Stimulated activated CD8-positive, alpha-beta memory T cell treated with anti-CD3 and anti-CD28 coated beads, Interleukin-12 subunit alpha, Interleukin-12 subunit beta, amount 100 ng/mL, for 4 hours (primary cell): ENCODE measurements at regions not wholly inside any gene's neighbourhood (a gene's known extent, or its start where the extent isn't known, plus 50 kb on each side); places are given as distances from the start of the nearest gene placed in this dataset.
"Not testable (repeated sequence)": the region's sequence is repeated elsewhere in the genome, so short reads cannot be mapped to it uniquely, and the experiment has no call there.

Source experiments
- DNase-seq: peaks from one replicate; pipeline ENCODE4 v3.0.0-alpha.2; 2020; ENCODE audit warnings: low read depth

DNA sequence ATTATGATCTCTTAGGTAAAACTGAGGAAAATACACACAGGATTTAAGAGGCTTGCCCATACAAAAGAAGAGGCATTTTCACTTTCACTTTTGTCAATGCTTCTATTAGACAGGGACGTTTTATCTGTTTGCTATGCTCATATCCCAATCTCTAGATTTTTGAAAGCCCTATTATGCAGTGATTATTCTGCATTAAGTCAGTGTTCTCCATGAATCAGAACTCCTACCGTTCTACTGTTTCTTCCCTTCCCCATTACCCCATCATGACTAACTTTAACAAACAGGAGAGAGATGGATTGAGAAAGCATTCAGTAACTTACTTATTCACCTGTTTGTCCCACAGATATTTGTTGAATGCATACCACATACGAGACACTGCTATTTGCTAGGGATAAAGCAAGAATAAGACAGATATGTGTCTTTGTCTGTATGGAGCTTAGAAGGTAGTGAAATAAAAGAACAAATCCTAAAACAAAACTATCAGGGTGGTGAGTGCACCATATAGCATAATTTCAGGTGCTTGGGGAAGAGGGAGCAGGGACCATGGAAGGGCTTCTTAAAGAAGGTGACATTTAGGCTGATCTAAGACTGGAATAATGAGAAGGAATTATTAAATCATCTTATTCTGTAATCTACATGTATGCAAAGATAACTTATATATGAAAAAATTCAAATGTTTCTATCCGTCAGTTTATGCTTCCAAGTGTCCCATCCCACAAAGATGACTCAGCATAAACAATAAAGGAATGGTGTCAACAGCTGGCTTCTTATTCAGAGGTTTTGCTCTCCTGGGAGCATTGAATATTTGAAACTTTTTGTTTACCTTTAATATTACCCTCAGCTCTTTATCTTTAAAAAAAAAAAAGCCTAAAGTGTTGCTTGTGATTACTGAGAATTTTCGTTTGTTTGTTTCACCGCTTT is 328.1 kb downstream of the HINT1 start:
- DNase-seq, result no peak

DNA sequence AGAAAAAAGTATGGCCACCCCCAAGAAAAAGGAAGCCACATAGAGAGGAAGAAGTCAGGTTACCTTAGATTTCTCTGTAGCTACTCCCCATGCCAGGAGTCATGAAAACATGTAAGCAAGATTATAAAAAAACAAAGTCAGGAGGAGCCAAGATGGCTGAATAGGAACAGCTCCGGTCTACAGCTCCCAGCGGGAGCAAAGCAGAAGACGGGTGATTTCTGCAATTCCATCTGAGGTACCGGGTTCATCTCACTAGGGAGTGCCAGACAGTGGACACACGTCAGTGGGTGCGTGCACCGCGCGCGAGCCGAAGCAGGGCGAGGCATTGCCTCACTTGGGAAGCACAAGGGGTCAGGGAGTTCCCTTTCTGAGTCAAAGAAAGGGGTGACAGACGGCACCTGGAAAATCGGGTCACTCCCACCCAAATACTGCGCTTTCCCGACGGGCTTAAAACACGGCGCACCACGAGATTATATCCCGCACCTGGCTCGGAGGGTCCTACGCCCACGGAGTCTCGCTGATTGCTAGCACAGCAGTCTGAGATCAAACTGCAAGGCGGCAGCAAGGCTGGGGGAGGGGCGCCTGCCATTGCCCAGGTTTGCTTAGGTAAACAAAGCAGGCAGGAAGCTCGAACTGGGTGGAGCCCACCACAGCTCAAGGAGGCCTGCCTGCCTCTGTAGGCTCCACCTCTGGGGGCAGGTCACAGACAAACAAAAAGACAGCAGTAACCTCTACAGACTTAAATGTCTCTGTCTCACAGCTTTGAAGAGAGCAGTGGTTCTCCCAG is 347.3 kb downstream of the HINT1 start:
- not testable (repeated sequence) for DNase-seq

DNA sequence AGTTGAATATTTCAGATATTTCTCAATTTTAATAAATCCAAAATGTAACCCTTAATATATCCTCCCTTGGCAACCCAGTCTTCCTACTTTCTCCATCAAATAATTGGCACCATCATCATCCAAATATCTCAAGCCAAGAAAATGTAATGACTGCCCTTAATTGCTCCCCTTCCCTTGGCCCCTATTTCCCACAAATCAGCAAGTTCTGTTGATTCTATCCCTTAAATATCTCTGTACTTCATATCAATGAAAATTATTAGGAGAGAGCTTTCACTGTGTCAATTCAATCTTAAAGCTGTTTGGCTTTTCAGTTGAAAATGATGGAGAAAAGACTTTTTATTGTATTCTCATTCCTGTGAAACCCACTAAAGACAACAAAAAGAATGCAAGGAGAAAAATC is 349.8 kb downstream of the HINT1 start:
- DNase-seq, result no peak

DNA sequence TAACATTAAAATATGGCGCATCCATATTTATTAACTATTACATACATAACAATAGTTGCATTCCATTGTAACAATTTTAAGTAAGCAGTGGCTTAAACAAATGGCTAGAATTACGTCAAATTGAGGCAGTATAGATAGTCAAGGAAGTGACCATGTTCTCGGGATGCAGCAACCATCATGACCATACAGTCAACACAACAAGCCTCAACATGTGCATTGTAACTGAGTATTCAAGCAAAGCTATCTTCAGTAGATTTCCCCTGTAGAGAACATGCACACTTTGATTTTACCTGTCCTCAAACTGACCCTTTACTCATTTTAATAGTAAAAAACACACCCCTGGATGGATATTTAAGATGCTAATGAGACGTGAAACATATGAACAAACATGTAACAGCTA is 356.4 kb downstream of the HINT1 start:
- DNase-seq, result no peak

DNA sequence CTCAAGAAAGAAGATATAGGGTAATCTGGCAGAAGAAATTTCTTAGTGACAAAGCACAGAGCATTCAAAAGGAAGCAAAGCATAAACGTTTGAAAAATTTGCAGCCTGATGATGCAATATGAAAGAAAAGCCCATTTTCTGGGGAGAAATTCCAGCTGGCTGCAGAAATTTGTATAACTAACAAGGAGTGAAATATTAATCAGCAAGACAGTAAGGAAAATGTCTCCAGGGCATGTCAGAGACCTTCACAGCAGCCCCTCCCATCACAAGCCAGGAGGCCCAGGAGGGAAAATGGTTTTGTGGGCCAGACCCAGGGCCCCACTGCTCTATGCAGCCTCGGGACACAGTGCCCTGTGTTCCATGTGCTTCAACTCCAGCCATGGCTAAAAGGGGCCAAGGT is 359.4 kb downstream of the HINT1 start:
- DNase-seq, result no peak

DNA sequence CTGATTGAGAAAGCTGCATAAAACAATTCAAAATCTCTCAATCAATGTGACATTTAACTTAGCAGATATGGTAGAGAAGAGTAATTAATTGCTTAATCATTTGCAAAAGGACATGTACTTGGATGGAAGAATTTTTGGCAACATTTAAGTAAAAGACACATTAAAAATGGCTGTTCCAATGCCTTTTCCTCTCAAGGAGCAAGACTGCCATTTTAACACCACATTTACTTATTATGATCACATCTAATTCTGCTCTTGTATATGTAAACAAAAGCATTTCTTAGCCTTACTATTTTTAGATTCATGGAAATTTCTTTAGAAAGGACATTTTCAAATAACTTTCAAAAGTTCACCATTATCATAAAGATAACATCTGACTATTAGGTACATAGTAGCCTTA is 360.0 kb downstream of the HINT1 start:
- no peak for DNase-seq

DNA sequence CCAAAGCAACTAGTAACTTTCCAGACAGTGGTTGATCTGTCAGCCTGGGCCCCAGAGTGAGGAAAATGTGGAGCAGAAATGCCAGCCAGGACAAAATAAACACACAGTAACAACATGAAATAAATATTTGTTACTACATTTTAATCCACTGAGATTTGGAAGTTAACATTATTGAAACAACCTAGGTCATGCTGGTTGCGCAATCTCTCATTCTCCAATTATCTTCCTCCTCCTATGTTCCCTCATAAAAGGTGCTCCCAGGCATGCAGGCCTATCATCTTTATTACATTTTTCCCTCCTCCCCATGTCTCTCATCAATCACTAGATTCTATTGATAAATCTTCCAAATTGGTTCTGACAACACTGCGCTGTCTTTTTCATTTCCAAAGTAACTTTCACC is 363.1 kb downstream of the HINT1 start:
- no peak for DNase-seq

DNA sequence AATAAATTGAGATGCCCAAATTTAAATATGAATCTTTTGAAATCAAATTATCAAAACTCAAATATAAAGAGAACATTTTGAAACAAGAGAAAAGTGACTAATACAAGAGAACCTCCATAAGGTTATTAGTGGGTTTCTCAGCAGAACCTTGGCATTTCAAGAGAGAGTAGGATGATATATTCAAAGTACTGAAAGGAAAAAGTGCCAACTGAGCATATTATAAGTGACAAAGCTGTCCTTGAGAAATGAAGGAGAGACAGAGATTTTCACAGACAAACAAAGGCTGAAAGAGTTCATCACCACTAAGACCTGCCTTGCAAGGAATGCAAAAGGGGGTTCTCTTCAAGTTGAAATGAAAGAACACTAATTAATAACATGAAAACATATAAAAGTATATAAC is 366.0 kb downstream of the HINT1 start:
- no peak for DNase-seq

DNA sequence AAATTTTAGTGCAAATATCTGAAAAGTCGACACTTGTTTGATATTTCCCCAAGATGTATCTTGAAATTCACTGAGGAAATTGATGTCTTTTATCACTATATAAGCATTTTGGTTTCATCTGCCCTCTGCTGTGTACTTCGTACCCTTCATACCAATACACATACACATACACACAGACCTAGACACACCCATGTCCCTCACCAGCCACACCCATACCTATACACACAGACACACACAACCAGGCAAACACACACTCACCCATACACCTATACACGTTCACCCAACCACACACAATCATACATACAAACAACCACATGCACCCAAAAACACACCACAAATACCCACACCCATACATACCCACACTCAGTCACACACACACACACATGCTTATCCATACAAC is 367.8 kb downstream of the HINT1 start:
- DNase-seq, result no peak

DNA sequence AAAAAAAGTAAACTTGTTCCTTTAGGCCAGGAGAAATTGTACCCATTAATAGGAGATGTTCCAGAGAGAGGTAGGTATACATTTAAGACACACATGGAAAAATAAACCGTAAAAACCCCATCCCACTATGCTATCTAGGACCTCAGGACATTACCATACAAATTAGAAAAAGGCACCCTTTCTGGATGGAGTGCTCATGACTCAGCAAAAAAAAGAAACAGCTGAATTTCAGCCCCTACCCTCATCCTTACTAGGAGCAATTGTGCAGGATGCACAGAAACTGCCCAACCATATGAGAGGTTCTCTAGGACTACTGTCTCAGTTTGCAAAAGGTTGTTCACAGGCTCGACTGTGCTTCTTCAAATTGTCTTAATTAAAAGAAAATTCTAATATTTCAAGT is 368.2 kb downstream of the HINT1 start:
- DNase-seq, result no peak

DNA sequence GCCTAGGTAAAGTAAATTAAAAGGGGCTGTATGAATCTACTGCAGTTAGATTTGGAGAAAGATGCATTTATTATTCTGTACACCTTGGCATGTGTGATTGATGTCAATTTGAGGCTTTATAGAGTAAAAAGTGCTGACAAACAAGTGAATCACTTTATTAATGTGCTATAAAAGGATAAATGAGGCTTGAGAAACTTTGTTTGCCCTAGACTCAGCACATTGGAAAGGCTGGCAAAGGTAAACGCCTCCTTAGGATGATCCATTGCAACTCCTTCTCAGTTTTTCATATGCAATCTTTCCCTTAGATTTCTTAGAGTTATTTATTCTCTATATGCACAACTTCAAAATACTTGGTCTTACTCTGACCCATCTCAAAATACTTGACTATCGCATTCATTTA is 369.0 kb downstream of the HINT1 start:
- no peak for DNase-seq

DNA sequence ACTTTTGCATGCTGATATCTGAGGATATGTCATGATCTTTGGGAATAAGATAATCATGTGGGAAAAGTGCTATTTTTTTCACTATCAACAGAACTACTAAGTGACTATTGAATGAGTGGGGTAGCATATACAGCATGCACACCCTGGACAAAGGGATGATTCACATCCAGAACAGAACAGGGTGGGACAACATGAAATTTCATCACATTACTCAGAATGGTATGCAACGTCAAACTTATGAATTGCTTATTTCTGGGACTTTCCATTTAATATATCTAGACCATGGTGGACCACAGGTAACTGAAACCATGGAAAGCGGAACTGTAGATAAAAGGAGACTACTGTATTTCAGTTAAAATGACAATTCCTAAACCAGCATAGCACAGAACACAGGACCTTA is 370.0 kb downstream of the HINT1 start:
- DNase-seq, result no peak

DNA sequence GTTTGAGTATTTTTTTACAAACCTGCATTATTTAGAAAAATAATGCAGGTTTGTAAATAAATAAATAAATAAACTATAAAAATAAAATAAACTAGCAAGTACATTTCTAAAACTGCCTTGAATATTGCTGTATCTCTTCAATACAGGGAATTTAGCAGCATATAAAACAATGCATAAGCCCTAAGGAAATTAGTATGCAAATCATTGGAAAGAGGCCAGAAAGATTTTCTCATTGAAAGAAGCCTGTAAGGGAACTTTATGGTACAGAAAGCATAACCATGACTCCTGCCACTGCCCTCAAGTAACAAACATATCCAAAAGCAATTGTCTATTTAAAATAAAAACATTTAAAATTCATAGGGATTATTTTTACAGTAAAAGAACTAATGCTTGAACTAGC is 387.3 kb downstream of the HINT1 start:
- no peak for DNase-seq

DNA sequence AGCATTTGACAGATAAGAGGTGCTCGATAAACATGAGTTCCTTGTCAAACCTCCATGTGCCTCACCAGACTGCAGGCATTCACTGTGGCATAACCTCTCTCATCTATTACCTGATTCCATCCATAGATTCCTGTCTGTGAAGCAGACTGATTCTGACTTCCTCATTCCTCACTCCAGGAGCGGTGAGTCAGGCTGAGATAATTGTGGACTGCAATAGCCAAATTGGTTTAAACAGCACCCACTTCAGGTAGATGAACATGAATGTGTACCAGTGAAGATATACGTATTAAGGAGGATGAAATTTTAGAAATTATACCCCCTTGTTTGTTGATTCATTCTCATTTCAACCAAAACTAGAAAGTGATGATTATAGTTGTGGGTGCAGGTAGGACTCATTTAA is 391.2 kb downstream of the HINT1 start:
- no peak for DNase-seq

DNA sequence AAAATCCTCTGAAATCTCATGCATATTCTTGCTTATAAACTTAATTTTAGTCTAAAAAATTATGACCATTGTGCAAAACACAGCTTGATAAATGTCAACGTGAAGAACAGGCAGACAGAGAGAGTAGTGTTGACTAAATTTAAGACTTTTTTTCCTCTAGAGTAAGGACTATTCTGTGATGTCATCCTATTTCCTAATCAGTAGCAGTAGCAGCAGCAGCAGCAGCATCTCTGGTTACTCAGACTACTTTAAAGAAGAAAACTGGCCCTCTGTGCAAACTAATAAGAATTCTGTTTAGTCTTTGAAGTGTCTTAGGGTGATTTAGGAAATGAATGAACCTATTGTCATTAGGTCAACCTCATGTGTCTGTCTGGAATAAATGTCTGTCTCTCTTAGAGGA is 403.0 kb downstream of the HINT1 start:
- no peak for DNase-seq

DNA sequence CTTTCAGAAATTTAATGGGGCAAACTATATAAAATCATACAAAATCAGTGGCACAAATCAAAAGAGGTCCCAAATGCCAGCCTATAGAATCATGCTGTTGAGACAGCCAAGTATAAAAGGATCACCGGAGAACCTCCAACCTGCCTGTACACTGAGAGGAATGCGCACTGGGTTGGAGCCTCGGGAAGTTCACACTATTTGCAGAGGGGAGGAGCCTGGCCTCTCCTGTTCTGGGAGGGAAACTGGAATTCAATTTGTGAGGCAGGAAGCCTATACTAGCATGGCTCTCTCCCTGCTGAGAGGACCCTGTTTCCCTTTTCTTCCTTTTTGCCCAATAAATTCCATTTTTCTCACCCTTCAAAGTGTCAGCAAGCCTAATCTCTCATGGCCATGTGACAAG is 406.0 kb downstream of the HINT1 start:
- no peak for DNase-seq

DNA sequence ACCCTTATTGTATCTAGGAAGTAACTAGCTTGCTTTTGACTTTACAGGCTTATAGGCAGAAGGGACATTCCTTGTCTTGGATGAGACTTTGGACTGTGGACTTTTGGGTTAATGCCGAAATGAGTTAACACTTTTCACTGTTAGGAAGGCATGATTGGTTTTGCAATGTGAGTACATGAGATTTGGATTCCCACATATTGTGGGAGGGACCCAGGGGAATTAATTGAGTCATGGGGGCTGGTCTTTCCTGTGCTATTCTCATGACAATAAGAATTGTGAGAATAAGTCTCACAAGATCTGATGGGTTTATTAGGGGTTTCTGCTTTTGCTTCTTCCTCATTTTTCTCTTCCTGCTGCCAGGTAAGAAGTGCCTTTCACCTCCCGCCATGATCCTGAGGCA is 417.5 kb downstream of the HINT1 start:
- DNase-seq, result no peak

DNA sequence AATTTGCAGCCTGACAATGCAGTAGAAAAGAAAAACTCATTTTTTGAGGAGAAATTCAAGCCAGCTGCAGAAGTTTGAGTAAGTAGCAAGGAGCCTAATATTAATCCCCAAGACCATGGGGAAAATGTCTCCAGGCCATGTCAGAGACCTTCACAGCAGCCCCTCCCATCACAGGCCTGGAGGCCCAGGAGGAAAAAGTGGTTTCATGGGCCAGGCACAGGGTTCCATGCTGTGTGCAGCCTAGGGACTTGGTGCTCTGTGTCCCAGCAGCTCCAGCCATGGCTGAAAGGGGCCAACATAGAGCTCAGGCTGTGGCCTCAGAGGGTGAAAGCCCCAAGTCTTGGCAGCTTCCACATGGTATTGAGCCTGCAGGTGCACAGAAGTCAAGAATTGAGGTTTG is 418.4 kb downstream of the HINT1 start:
- DNase-seq, result not testable (repeated sequence)

DNA sequence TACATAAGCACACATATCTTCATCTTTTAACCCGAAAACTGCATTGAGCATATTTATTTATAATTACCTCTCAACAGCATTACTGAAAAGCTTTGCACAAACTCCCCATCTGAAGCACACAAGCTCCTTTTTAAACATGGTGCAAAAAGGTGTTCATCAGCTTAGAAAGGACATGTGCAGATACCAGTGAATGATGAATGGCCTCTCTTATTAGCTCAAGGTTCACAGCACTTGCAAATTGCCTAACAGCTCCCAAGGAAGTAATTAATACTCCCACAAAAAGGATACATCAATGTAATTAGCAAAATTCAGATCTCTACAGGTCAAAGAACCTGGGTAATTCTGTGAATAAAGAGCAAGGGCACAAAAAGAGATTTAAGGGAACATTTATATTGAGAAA is 422.0 kb downstream of the HINT1 start:
- DNase-seq, result no peak

DNA sequence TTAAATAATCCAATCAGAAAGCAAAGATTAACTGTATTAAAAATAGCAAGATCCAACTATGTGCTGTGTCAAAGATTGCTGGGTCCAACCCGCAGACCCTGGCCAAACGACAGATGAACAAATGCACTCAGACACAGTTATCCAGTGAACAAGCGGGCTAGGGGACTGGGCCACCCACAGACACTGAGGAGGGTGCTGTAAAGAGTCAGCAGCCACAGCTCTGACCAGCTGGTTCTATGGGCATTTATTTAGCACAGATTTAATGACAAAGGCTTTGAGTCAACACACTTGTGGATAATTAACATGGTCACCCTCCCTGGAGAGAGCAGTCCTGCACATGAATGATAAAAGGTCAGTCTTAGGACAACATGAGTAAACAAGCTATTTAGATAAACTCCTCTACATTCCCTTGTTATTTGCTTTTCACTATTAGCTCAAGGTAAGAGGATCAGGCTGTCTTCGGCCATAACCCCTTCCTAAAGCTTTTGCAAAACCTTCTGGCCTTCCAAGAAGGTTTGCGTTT is 424.9 kb downstream of the HINT1 start:
- no peak for DNase-seq

DNA sequence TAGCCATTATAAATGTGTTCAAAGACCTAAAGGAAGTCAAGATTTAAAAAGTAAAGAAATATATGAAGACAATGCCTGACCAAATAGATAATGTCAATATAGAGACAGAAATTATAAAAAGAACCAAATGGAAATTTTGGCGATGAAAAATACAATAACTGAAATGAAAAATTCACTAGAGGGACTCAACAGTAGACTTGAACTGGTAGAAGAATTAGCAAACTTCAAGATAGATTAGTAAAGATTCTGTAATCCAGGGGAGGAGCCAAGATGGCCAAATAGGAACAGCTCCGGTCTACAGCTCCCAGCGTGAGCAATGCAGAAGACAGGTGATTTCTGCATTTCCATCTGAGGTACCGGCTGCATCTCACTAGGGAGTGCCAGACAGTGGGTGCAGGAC is 433.2 kb downstream of the HINT1 start:
- DNase-seq, result no peak

DNA sequence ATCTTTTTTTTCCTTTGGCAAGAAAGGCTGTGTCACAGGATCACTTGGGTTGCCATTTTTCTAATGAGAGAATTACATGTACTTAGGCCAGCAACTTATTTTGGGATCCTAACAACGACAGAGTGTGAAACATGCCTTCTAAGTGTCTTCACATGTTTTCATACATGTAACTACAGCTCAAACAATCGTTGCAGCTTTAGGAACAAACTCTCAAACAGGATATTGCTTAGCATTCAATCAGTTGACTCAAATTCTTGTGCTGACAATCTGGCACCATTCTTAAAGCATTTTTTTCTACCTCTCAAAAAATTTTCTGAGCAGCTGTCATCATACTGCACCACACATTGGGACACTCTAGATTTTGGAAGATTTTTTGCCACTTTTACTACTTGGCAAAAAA is 435.5 kb downstream of the HINT1 start:
- DNase-seq, result no peak

DNA sequence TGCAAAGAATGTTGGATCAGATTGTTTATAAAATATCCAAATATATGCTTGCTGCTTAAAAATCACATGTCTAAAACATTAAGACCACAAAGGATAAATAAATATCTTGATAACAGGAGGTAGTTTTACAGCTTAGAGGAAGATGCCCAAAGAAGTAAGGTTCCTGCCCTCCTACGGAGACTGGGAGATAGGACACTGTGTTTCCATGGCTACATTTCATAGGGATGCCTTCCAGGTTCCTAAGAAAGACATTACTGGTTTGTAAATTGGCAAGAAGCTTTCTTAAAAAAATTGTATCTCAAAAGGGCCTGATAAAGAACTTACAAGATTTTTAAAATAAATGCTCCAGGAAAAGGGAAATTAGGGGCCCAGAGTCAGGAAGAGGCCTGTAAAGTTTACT is 437.2 kb downstream of the HINT1 start:
- no peak for DNase-seq
